GM19025 (cell line): ENCODE measurements at regions not wholly inside any gene's neighbourhood (a gene's known extent, or its start where the extent isn't known, plus 50 kb on each side); places are given as distances from the start of the nearest gene placed in this dataset.
"Not testable (repeated sequence)": the region's sequence is repeated elsewhere in the genome, so short reads cannot be mapped to it uniquely, and the experiment has no call there.

ENCODE experiments used
- ATAC-seq: cut with Tn5 transposase; IDR thresholded peaks from one replicate; pipeline ENCODE4 v1.9.1; 2021; ENCODE audit warnings: mild to moderate bottlenecking, low read depth, moderate library complexity; ENCODE audit not compliant: unreplicated experiment

DNA sequence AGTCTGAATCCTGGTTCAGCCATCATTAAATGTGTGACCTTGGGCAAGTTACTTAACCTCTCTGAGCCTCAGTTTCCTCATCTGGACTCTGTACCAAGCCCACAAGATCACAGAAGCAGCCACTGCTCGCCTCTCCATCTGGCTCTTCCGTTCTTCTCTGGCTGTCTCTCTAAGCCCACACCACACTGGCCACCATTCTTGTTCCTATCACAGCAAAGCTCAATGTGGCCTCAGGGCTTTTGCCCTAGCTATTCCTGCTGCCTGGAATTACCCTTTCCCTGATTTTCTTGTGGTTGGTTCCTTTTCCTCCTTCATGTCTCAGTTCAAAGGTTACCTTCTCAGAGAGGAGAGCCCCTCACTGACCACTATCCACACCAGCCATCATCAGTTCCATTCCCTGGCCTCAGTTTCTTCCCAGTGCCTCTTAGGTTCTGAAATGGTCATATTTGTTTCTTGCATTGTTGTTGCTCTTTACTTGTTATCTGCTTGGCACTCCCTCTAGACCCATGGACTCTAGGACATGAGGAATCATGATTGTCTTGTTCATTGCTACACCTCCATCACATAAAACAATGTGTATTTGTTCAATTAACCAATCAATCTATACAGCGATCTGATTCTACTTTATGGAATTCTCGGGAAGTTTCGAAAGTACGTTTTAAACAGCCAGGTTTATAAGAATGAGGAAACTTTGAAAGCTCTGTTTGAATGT is 56.5 kb upstream of the PTPN1 start:
- no peak for ATAC-seq

DNA sequence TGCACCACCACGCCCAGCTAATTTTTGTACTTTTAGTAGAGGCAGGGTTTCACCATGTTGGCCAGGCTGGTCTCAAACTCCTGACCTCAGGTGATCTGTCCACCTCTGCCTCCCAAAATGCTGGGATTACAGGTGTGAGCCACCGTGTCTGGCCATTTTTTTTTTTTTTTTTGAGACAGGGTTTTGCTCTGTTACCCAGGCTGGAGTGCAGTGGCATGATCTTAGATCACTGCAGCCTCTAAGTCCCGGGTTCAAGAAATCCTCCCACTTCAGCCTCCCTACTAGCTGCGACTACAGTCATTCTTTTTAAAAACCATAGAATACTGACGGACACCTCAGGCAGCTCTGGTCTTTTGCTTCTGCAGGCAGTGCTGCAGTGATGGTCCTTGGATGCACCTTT is 54.9 kb upstream of the PTPN1 start:
- not testable (repeated sequence) for ATAC-seq

DNA sequence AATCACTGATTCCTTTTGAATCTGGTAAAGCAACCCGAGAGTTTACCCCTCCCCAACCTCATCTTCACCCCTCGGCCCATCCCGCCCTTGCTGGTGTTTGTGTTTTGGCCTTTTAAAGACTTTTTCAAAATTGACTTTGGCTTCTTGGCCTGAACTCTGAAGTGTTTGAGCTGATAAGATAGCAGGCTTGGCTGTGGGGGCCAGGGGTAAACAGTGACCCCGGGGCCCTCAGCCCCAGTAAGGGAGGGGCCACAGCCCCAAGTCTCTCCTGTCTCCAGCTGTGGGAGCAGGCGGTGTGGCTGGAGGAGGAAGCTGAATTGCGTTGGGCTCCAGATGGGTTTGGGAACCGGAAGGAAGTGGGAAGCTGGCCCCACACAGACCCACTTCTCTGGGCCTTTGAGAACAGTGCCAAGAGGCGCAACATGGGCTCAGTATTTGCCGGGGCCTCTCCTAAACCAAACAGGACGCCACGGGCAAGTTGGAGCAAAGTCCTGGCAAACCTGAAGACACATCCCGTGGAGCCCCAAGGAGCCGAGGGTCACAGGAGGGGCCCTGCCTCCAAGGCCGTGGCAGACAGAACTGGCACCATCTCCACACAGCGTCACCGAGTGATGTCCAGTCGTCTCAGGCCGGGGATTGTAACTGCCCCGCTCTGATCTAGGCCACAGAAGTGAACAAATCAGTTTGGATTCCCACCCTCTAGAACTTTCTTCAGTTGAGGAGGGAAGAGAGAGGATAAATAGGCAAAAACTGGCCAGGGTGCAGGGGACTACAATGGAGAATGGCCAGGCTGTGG is 54.3 kb upstream of the PTPN1 start:
- no peak for ATAC-seq

DNA sequence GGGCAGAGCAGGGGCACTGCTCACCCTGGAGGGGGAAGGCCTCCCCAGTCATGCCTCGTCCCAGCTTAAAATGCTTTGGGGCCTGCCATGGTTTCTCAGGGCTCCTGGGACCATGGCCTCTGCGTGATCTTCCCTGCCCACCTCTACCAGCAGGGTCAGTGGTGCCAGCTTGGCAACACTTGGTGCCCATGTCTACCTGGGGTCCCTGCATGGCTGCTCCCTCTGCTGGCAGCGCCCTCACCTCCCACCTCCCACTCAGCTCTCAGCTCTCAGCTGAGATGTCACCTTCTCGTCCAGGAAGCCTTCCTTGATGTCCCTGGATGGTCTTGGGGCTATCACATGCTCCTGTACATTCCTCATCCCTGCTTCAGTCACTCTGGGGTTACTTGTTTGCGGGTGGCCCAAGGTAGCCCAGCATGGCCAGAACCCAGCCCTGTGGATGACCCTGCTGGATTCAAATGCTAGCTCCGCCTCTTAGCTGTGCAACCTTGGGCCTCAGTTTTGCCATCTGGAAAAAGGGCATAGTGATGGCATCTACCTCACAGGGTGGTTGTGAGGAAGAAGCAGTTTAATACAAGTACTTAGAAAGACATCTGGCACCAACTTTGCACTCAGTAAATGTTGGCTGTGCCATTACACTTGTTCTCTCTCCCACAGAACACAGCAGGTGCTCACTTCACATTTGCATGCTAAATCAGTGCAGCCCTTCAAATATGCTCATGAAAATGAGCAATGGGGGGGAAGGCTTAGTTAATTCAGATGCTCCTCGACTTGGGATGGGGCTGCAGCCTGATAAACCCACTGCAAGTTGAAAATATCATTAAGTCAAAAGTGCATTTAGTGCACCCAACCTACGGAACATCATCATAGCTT is 53.5 kb upstream of the PTPN1 start:
- no peak for ATAC-seq

DNA sequence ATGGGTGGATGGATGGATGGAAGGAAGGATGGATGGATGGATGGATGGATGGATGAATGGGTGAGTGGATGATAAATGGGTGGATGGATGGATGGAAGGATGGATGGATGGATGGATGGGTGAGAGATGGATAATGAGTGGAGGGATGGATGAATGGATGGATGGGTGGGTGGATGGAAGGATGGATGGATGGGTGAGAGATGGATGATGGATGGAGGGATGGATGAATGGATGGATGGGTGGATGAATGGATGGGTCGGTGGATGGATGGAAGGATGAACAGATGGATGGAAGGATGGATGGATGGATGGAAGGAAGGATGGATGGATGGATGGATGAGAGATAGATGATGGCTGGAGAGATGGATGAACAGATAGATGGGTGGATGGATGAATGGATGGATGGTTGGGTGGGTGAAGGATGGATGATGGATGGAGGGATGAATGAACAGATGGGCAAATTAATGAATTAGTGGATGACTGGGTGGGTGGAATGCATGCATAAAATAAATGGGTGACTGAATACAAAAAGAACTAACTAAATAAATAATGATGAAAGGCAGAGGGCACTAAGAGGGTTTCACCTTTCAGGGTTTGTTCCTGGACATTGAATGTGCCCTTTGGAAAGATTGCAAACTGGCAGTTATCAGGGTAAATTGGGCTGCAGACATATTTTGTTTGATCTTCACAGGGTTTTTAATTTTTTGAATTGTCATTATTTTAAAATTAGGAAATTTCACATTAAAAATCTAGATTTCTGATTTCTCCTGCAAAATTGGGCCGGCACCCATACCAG is 50.9 kb upstream of the PTPN1 start:
- no peak for ATAC-seq

DNA sequence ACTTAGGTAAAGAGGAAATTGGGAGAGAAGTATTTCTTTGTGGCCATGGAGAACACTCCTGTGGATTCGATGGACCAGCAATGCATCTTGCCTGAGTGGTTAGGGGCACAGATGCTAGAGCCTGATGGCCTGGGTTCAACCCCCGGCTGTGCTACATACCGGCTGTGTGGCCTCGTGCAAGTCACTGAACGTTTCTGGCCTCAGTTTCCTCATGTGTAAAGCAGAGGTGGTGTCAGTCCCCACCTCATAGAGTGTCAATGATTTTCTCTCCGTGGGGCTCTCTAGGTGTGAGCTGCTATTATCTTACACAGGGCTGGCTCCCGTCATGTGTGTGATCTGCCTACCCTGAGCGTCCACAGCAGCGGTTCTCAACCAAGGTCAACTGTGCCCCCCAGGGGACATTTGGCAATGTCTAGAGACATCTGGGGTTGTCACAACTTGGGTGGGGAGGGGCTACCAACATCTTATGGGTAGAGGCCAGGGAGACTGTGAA is 50.0 kb upstream of the PTPN1 start:
- no peak for ATAC-seq
